HepG2 (cell line): ENCODE measurements at regions not wholly inside any gene's neighbourhood (a gene's known extent, or its start where the extent isn't known, plus 50 kb on each side); places are given as distances from the start of the nearest gene placed in this dataset.

ENCODE experiments used
- ATAC-seq: fragments of 200-7000 bp; cut with Tn5 transposase; 3 replicates; pipeline ENCODE4 v1.9.1; 2020; ENCODE audit warnings: mild to moderate bottlenecking, moderate library complexity
- BruUV-seq: library from RNA; stranded (reverse); fragments of 400-500 nt; replicated peaks from 2 replicates; lab custom pipeline; 2021; lab: Mats Ljungman, UMichigan
- CTCF ChIA-PET: fragments of 300-600 bp; formaldehyde crosslinking; extraction: SDS; loops from one replicate; lab custom pipeline; 2021; ENCODE audit warnings: low total read pairs, inconsistent platforms, low intra/inter-chr PET ratio; lab: Yijun Ruan, JAX
- POLR2A ChIA-PET: fragments of 350-600 bp; sonication (Branson Sonifier 250); formaldehyde crosslinking; loops from one replicate; lab custom pipeline; 2020; ENCODE audit warnings: antibody characterized with exemption, inconsistent platforms; lab: Yijun Ruan, JAX
- DNase-seq: peaks from one replicate; pipeline ENCODE4 v3.0.0-alpha.2; 2015; ENCODE audit warnings: low spot score
- FAIRE-seq: peaks from 3 replicates; lab custom pipeline; 2011; peaks lifted over from hg19 to GRCh38; lab: Jason Lieb, UNC
- H2AFZ ChIP-seq: one replicate; pipeline ENCODE4 v1.6.1; 2011; ENCODE audit warnings: low read length, inconsistent platforms
- H3K27ac ChIP-seq: fragments of 300-600 bp; 3 replicates; pipeline ENCODE4 v1.8.0; 2011; ENCODE audit warnings: mixed run types, mild to moderate bottlenecking, mixed read lengths, low read length, inconsistent platforms; ENCODE audit not compliant: insufficient read depth; ENCODE audit errors: extremely low read length
- H3K27me3 ChIP-seq, 2 experiments: fragments of 200-600 bp in 1 of 2; 2 replicates in 1 of 2; 3 replicates in 1 of 2; pipeline versions ENCODE4 v1.6.0 to v1.8.0; 2011; ENCODE audit warnings: low read length in 2 of 2, mild to moderate bottlenecking in 2 of 2, moderate library complexity in 2 of 2, inconsistent platforms in 1 of 2; ENCODE audit not compliant: insufficient read depth in 2 of 2, control insufficient read depth in 1 of 2
- H3K36me3 ChIP-seq, 2 experiments: fragments of 200-600 bp in 1 of 2; replicated peaks in 1 of 2; 2 replicates in 1 of 2; 3 replicates in 1 of 2; pipeline versions ENCODE4 v1.5.1 to v1.8.0; 2011; ENCODE audit warnings: low read length in 2 of 2, inconsistent platforms in 1 of 2; ENCODE audit not compliant: insufficient read depth in 2 of 2, control insufficient read depth in 1 of 2
- H3K4me1 ChIP-seq: 2 replicates; pipeline ENCODE4 v1.5.1; 2012; ENCODE audit warnings: low read length, inconsistent platforms; ENCODE audit not compliant: insufficient read depth
- H3K4me2 ChIP-seq: 2 replicates; pipeline ENCODE4 v1.6.0; 2011; ENCODE audit warnings: low read depth, low read length, inconsistent platforms
- H3K4me3 ChIP-seq, 3 experiments: fragments of 200-600 bp in 1 of 3; sonication (generic), shearing (Covaris generic) in 1 of 3; replicated peaks in 1 of 3; 2 replicates each; pipeline ENCODE4 v1.5.1; 2011 to 2016; ENCODE audit warnings: low read length in 3 of 3, inconsistent platforms in 2 of 3, low read depth in 2 of 3, mild to moderate bottlenecking in 2 of 3, control low read depth in 1 of 3, mixed read lengths in 1 of 3; ENCODE audit not compliant: insufficient read depth in 1 of 3
- H3K79me2 ChIP-seq: one replicate; pipeline ENCODE4 v1.6.1; 2011; ENCODE audit warnings: low read length, inconsistent platforms; ENCODE audit not compliant: insufficient read depth
- H3K9ac ChIP-seq: 2 replicates; pipeline ENCODE4 v1.6.0; 2011; ENCODE audit warnings: mild to moderate bottlenecking, low read depth, low read length, inconsistent platforms; ENCODE audit not compliant: insufficient read depth
- H3K9me3 ChIP-seq: 2 replicates; pipeline ENCODE4 v1.5.1; 2012; ENCODE audit warnings: mild to moderate bottlenecking, low read length
- H4K20me1 ChIP-seq: 2 replicates; pipeline ENCODE4 v1.6.0; 2011; ENCODE audit warnings: inconsistent platforms, mild to moderate bottlenecking, low read length, moderate library complexity; ENCODE audit not compliant: insufficient read depth
- EED ChIP-seq: sonication (generic); formaldehyde crosslinking; IDR thresholded peaks from 2 replicates; pipeline ENCODE4 v1.5.0; 2020; ENCODE audit warnings: mild to moderate bottlenecking, missing genetic modification reagents
- FOXC1 ChIP-seq: sonication (generic); formaldehyde crosslinking; IDR thresholded peaks from 2 replicates; pipeline ENCODE4 v1.8.0; 2022; ENCODE audit warnings: mild to moderate bottlenecking, missing genetic modification reagents, borderline replicate concordance
- TBX3 ChIP-seq: fragments of 450-650 bp; IDR thresholded peaks from 2 replicates; pipeline ENCODE4 v1.6.1; 2017; ENCODE audit warnings: antibody characterized with exemption, mild to moderate bottlenecking, inconsistent platforms, borderline replicate concordance
- ZBTB8A ChIP-seq: sonication (generic); formaldehyde crosslinking; IDR thresholded peaks from 2 replicates; pipeline ENCODE4 v1.4.0; 2020; ENCODE audit warnings: mild to moderate bottlenecking, low read depth, missing genetic modification reagents, borderline replicate concordance
- WGBS: methylation state at CpG from one replicate; pipeline ENCODE4 v1.1.6; 2017; ENCODE audit warnings: low lambda C conversion rate; 5-methylcytosine and 5-hydroxymethylcytosine counted together
- in situ Hi-C: cut with HindIII; loops from 2 replicates; pipeline ENCODE4 v1.10.0; 2017; ENCODE audit warnings: low pct_unique_long_range_greater_than_20kb; ENCODE audit not compliant: extremely low pct_ligation_motif_present
- intact Hi-C: fragments of 100-400 bp; cut with micrococcal nuclease; formaldehyde crosslinking; loops from one replicate; pipeline ENCODE4 v1.10.0; 2022; ENCODE audit not compliant: unreplicated experiment
- TF ChIP-seq, protein P1 (sequence below): sonication (generic); formaldehyde crosslinking; IDR thresholded peaks from 2 replicates; pipeline ENCODE4 v1.4.0; 2020; ENCODE audit warnings: missing genetic modification reagents, borderline replicate concordance
- TF ChIP-seq, protein P2 (sequence below): sonication (generic); formaldehyde crosslinking; IDR thresholded peaks from 2 replicates; pipeline ENCODE4 v1.4.0; 2020; ENCODE audit warnings: mild to moderate bottlenecking, missing genetic modification reagents

DNA sequence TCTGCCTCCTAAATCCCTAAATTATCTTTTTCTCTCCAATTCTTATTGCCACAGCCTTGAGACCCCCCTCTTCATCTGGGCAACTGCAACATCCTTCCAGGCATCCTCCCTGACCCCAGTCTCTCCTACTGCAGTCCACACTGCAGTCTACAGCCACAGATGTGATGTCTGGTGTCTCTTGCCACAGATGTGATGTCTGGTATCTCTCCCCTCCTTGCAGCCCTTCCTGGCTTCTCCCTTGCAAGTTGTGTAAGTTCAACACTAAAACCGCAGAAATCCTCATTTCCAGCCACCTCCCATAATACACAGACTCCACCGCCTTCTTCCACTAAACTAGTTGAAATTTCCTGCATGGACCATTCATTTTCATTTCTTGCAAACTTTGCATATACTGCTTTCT, 113.1 kb upstream of the DDX18 start:
- 43% methylated on average over 2 of the region's 2 CpGs for WGBS
- Histone ChIP-seq H4K20me1 (no peaks in the 10 kb centered on the region), H3K27ac (no peak overlapping the region), H3K79me2 (no peaks in the 10 kb centered on the region), H2AFZ (no peak overlapping the region), H3K4me1 (no peaks in the 10 kb centered on the region), H3K4me3 (no peak overlapping the region), H3K9me3 (no peaks in the 10 kb centered on the region), H3K27me3 (peaks cover 0 to 3% of the 10 kb centered on the region in 2 experiments; a peak in 1 of 5 replicates), H3K36me3 (no peaks in the 10 kb centered on the region), H3K4me2 (no peak overlapping the region), H3K9ac (no peak overlapping the region)
- TF ChIP-seq FOXC1 (CRISPR knock-in tag) (no peak), EED (CRISPR knock-in tag) (no peak), TBX3 (no peak), ZBTB8A (CRISPR knock-in tag) (no peak)
- TF ChIP-seq, protein P1, sequence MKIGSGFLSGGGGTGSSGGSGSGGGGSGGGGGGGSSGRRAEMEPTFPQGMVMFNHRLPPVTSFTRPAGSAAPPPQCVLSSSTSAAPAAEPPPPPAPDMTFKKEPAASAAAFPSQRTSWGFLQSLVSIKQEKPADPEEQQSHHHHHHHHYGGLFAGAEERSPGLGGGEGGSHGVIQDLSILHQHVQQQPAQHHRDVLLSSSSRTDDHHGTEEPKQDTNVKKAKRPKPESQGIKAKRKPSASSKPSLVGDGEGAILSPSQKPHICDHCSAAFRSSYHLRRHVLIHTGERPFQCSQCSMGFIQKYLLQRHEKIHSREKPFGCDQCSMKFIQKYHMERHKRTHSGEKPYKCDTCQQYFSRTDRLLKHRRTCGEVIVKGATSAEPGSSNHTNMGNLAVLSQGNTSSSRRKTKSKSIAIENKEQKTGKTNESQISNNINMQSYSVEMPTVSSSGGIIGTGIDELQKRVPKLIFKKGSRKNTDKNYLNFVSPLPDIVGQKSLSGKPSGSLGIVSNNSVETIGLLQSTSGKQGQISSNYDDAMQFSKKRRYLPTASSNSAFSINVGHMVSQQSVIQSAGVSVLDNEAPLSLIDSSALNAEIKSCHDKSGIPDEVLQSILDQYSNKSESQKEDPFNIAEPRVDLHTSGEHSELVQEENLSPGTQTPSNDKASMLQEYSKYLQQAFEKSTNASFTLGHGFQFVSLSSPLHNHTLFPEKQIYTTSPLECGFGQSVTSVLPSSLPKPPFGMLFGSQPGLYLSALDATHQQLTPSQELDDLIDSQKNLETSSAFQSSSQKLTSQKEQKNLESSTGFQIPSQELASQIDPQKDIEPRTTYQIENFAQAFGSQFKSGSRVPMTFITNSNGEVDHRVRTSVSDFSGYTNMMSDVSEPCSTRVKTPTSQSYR (CRISPR knock-in tag): no peak
- TF ChIP-seq, protein P2, sequence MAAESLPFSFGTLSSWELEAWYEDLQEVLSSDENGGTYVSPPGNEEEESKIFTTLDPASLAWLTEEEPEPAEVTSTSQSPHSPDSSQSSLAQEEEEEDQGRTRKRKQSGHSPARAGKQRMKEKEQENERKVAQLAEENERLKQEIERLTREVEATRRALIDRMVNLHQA: no peak
- ChIA-PET POLR2A (no interaction called here), CTCF (no interaction called here)
- BruUV-seq: no TSS peak
- DNase-seq (no peak), ATAC-seq (no peak), FAIRE-seq (no peak)
- intact Hi-C loops (no loop called here), in situ Hi-C loops (no loop called here)
